H9 (cell line): ENCODE measurements at regions not wholly inside any gene's neighbourhood (a gene's known extent, or its start where the extent isn't known, plus 50 kb on each side); places are given as distances from the start of the nearest gene placed in this dataset.

ENCODE experiments used
- DNase-seq: peaks from one replicate; pipeline ENCODE4 v3.0.0-alpha.2; 2017
- H2AFZ ChIP-seq: one replicate; pipeline ENCODE4 v1.6.1; 2013; ENCODE audit warnings: mild to moderate bottlenecking, low read length, control low read depth, moderate library complexity
- H2AK5ac ChIP-seq: 2 replicates; pipeline ENCODE4 v1.6.1; 2013; ENCODE audit warnings: low read length, control low read depth, mixed read lengths; ENCODE audit not compliant: insufficient read length
- H2BK120ac ChIP-seq: one replicate; pipeline ENCODE4 v1.6.1; 2013; ENCODE audit warnings: low read depth, mild to moderate bottlenecking, low read length, control low read depth, inconsistent platforms; ENCODE audit not compliant: poor library complexity, severe bottlenecking
- H2BK12ac ChIP-seq: 2 replicates; pipeline ENCODE4 v1.6.1; 2013; ENCODE audit warnings: low read length, control low read depth, mixed read lengths, low read depth; ENCODE audit not compliant: insufficient read length
- H2BK15ac ChIP-seq: 2 replicates; pipeline ENCODE4 v1.6.1; 2013; ENCODE audit warnings: low read depth, low read length, control low read depth
- H2BK20ac ChIP-seq: one replicate; pipeline ENCODE4 v1.6.1; 2013; ENCODE audit warnings: low read depth, mild to moderate bottlenecking, low read length, control low read depth, inconsistent platforms; ENCODE audit not compliant: poor library complexity, severe bottlenecking
- H2BK5ac ChIP-seq: 2 replicates; pipeline ENCODE4 v1.6.1; 2013; ENCODE audit warnings: low read length, control low read depth, mixed read lengths; ENCODE audit not compliant: insufficient read length
- H3K14ac ChIP-seq: 2 replicates; pipeline ENCODE4 v1.6.1; 2013; ENCODE audit warnings: low read length, control low read depth; ENCODE audit not compliant: insufficient read depth
- H3K18ac ChIP-seq: 2 replicates; pipeline ENCODE4 v1.6.1; 2013; ENCODE audit warnings: low read depth, mild to moderate bottlenecking, mixed read lengths, low read length, control low read depth; ENCODE audit not compliant: insufficient read length
- H3K23ac ChIP-seq: 2 replicates; pipeline ENCODE4 v1.6.1; 2013; ENCODE audit warnings: low read length, control low read depth, mixed read lengths, low read depth; ENCODE audit not compliant: insufficient read length
- H3K23me2 ChIP-seq: 2 replicates; pipeline ENCODE4 v1.6.1; 2013; ENCODE audit warnings: low read depth, mild to moderate bottlenecking, mixed read lengths, low read length, control low read depth; ENCODE audit not compliant: insufficient read length, poor library complexity, severe bottlenecking
- H3K27ac ChIP-seq: 2 replicates; pipeline ENCODE4 v1.5.1; 2013; ENCODE audit warnings: low read length, control low read depth, mixed read lengths, low read depth; ENCODE audit not compliant: insufficient read length
- H3K27me3 ChIP-seq: 2 replicates; pipeline ENCODE4 v1.6.1; 2013; ENCODE audit warnings: low read length, control low read depth, inconsistent platforms; ENCODE audit not compliant: insufficient read depth
- H3K4ac ChIP-seq: 2 replicates; pipeline ENCODE4 v1.6.1; 2013; ENCODE audit warnings: low read depth, mild to moderate bottlenecking, control low read depth, inconsistent platforms, low read length, moderate library complexity
- H3K4me1 ChIP-seq: 2 replicates; pipeline ENCODE4 v1.6.1; 2013; ENCODE audit warnings: low read length, control low read depth, inconsistent platforms; ENCODE audit not compliant: insufficient read depth
- H3K4me2 ChIP-seq: 2 replicates; pipeline ENCODE4 v1.6.1; 2013; ENCODE audit warnings: low read length, control low read depth, mixed read lengths; ENCODE audit not compliant: insufficient read length, insufficient read depth
- H3K56ac ChIP-seq: 2 replicates; pipeline ENCODE4 v1.6.1; 2013; ENCODE audit warnings: low read depth, mild to moderate bottlenecking, mixed read lengths, low read length, control low read depth; ENCODE audit not compliant: insufficient read length
- H3K79me1 ChIP-seq: 2 replicates; pipeline ENCODE4 v1.6.1; 2013; ENCODE audit warnings: low read depth, mild to moderate bottlenecking, moderate library complexity, low read length, control low read depth, inconsistent platforms; ENCODE audit not compliant: insufficient read depth, poor library complexity, severe bottlenecking
- H3K79me2 ChIP-seq: 2 replicates; pipeline ENCODE4 v1.6.1; 2013; ENCODE audit warnings: low read length, control low read depth, inconsistent platforms; ENCODE audit not compliant: insufficient read depth
- H3K9ac ChIP-seq: 2 replicates; pipeline ENCODE4 v1.6.1; 2013; ENCODE audit warnings: low read length, control low read depth, mixed read lengths; ENCODE audit not compliant: insufficient read length; ENCODE audit errors: extremely low read depth
- H3K9me3 ChIP-seq: one replicate; pipeline ENCODE4 v1.6.1; 2013; ENCODE audit warnings: low read depth, low read length, inconsistent platforms; ENCODE audit not compliant: control insufficient read depth
- H3T11ph ChIP-seq: one replicate; pipeline ENCODE4 v1.6.1; 2013; ENCODE audit warnings: mild to moderate bottlenecking, low read length, control low read depth, inconsistent platforms
- H4K20me1 ChIP-seq: one replicate; pipeline ENCODE4 v1.6.1; 2013; ENCODE audit not compliant: control insufficient read depth, insufficient read length, insufficient read depth
- H4K5ac ChIP-seq: 2 replicates; pipeline ENCODE4 v1.6.1; 2013; ENCODE audit warnings: low read depth, mild to moderate bottlenecking, mixed read lengths, low read length, control low read depth; ENCODE audit not compliant: insufficient read length
- H4K8ac ChIP-seq: replicated peaks from 2 replicates; pipeline ENCODE4 v1.6.1; 2013; ENCODE audit warnings: low read length, control low read depth, mixed read lengths, low read depth; ENCODE audit not compliant: insufficient read length
- H4K91ac ChIP-seq: 2 replicates; pipeline ENCODE4 v1.6.1; 2013; ENCODE audit warnings: low read depth, mild to moderate bottlenecking, moderate library complexity, mixed read lengths, low read length, control low read depth; ENCODE audit not compliant: insufficient read length
- H3K27ac Mint-ChIP-seq, 3 experiments: 2 replicates in 2 of 3; 3 replicates in 1 of 3; pipeline ENCODE4 v1.8.0; 2020 to 2021; ENCODE audit warnings: mixed read lengths in 3 of 3, mild to moderate bottlenecking in 1 of 3, moderate library complexity in 1 of 3
- H3K27me3 Mint-ChIP-seq: 2 replicates; pipeline ENCODE4 v1.8.0; 2021; ENCODE audit warnings: low read depth, mild to moderate bottlenecking, moderate library complexity, mixed read lengths
- H3K36me3 Mint-ChIP-seq, 3 experiments: 2 replicates in 2 of 3; 3 replicates in 1 of 3; pipeline ENCODE4 v1.8.0; 2020 to 2021; ENCODE audit warnings: low read depth in 3 of 3, mixed read lengths in 3 of 3; ENCODE audit not compliant: insufficient read depth in 1 of 3
- H3K4me1 Mint-ChIP-seq, 2 experiments: 2 replicates each; pipeline ENCODE4 v1.8.0; 2020; ENCODE audit warnings: mixed read lengths in 2 of 2
- H3K4me3 Mint-ChIP-seq, 2 experiments: 2 replicates in 1 of 2; 3 replicates in 1 of 2; pipeline ENCODE4 v1.8.0; 2020 to 2021; ENCODE audit warnings: mild to moderate bottlenecking in 2 of 2, mixed read lengths in 2 of 2, moderate library complexity in 1 of 2
- H3K9me3 Mint-ChIP-seq, 2 experiments: 2 replicates in 1 of 2; 3 replicates in 1 of 2; pipeline ENCODE4 v1.8.0; 2020; ENCODE audit warnings: mild to moderate bottlenecking in 2 of 2, mixed read lengths in 2 of 2, moderate library complexity in 1 of 2
- TF ChIP-seq, protein P1 (sequence below): fragments of 200-600 bp; sonication (generic); conservative IDR thresholded peaks from 3 replicates; pipeline ENCODE4 v1.8.0; 2021; ENCODE audit warnings: antibody characterized with exemption, mild to moderate bottlenecking

DNA sequence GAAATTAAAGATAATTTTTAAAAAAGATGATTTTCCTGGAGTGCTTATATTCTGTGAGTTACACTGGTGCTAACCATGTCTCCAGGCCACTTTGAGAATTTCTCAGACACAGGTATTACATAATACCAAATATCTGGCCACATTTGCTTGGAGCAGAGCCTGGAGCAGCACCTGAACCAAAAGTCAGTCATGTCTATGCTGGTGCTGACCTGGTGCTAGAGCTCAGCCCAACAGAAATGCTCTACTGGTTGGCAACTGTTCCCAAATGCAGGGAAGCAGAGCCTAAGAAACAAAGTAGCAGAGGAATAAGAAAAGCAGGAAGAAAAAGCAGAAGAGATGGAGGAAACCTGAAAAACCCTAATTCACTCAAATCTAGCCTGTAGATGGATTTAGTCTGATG is 135.7 kb upstream of the SLC7A14 start:
- H3K4me1 Mint-ChIP-seq, result peaks cover 0 to 11% of the 10 kb centered on the region in 2 experiments; a peak in 2 of 4 replicates
- no peak overlapping the region for H3K14ac ChIP-seq

More for the DNA sequence above, 135.7 kb upstream of the SLC7A14 start:
- Histone ChIP-seq H3T11ph (no peak overlapping the region), H4K91ac (no peak overlapping the region), H3K4ac (no peak overlapping the region), H2AK5ac (no peak overlapping the region), H3K18ac (no peak overlapping the region), H3K79me1 (no peaks in the 10 kb centered on the region), H4K8ac (no peak overlapping the region), H3K23me2 (no peaks in the 10 kb centered on the region), H3K9me3 (no peaks in the 10 kb centered on the region), H4K5ac (no peak overlapping the region), H2BK15ac (no peak overlapping the region), H2BK20ac (no peak overlapping the region), H3K4me2 (no peak overlapping the region), H3K27ac (no peak overlapping the region), H2BK12ac (no peak overlapping the region), H3K23ac (no peak overlapping the region), H2BK120ac (no peak overlapping the region), H3K27me3 (no peaks in the 10 kb centered on the region), H2AFZ (no peak overlapping the region), H4K20me1 (no peaks in the 10 kb centered on the region), H3K56ac (no peak overlapping the region), H3K4me1 (no peaks in the 10 kb centered on the region), H2BK5ac (no peak overlapping the region), H3K79me2 (no peaks in the 10 kb centered on the region), H3K9ac (no peak overlapping the region)
- Mint-ChIP-seq H3K27me3 (no peaks in the 10 kb centered on the region; the same call in 1 of the 2 replicates), H3K27ac (peak overlapping the region in 1 of 3 experiments; percentile 74; a peak in 1 of 7 replicates), H3K36me3 (peaks cover 0 to 2% (median 0%) of the 10 kb centered on the region in 3 experiments; a peak in 2 of 7 replicates), H3K9me3 (peaks cover 2 to 7% of the 10 kb centered on the region in 2 experiments; a peak in 4 of 5 replicates), H3K4me3 (no peak overlapping the region)
- no peak for DNase-seq
- TF ChIP-seq, protein P1, sequence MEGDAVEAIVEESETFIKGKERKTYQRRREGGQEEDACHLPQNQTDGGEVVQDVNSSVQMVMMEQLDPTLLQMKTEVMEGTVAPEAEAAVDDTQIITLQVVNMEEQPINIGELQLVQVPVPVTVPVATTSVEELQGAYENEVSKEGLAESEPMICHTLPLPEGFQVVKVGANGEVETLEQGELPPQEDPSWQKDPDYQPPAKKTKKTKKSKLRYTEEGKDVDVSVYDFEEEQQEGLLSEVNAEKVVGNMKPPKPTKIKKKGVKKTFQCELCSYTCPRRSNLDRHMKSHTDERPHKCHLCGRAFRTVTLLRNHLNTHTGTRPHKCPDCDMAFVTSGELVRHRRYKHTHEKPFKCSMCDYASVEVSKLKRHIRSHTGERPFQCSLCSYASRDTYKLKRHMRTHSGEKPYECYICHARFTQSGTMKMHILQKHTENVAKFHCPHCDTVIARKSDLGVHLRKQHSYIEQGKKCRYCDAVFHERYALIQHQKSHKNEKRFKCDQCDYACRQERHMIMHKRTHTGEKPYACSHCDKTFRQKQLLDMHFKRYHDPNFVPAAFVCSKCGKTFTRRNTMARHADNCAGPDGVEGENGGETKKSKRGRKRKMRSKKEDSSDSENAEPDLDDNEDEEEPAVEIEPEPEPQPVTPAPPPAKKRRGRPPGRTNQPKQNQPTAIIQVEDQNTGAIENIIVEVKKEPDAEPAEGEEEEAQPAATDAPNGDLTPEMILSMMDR, result no peak
